OCI-LY1 (cell line): ENCODE measurements at regions not wholly inside any gene's neighbourhood (a gene's known extent, or its start where the extent isn't known, plus 50 kb on each side); places are given as distances from the start of the nearest gene placed in this dataset.

Source experiments
- H2AFZ ChIP-seq: fragments of 200-600 bp; sonication (generic), shearing (Covaris generic); 2 replicates; pipeline ENCODE4 v1.6.0; 2014; ENCODE audit warnings: antibody characterized with exemption, mild to moderate bottlenecking, low read length
- H3F3A ChIP-seq: fragments of 200-600 bp; sonication (generic), shearing (Covaris generic); 2 replicates; pipeline ENCODE4 v1.6.0; 2014; ENCODE audit warnings: mild to moderate bottlenecking, antibody characterized with exemption, low read length, moderate library complexity; ENCODE audit not compliant: insufficient read depth
- H3K27ac ChIP-seq: fragments of 200-600 bp; sonication (generic); 2 replicates; pipeline ENCODE4 v1.5.1; 2014; ENCODE audit warnings: low read length, mixed run types, mild to moderate bottlenecking, low read depth; ENCODE audit not compliant: poor library complexity, severe bottlenecking
- H3K27me3 ChIP-seq: fragments of 200-600 bp; sonication (generic); 2 replicates; pipeline ENCODE4 v1.6.0; 2014; ENCODE audit warnings: antibody characterized with exemption, mild to moderate bottlenecking, low read length, moderate library complexity; ENCODE audit not compliant: insufficient read depth
- H3K36me3 ChIP-seq: fragments of 200-600 bp; sonication (generic); 2 replicates; pipeline ENCODE4 v1.6.1; 2014; ENCODE audit warnings: mild to moderate bottlenecking, antibody characterized with exemption, low read length, moderate library complexity, mixed read lengths; ENCODE audit not compliant: insufficient read depth
- H3K4me1 ChIP-seq: fragments of 200-600 bp; sonication (generic); 2 replicates; pipeline ENCODE4 v1.5.1; 2014; ENCODE audit warnings: mild to moderate bottlenecking, low read length, moderate library complexity; ENCODE audit not compliant: insufficient read depth, severe bottlenecking
- H3K4me2 ChIP-seq: fragments of 200-600 bp; sonication (generic), shearing (Covaris generic); 2 replicates; pipeline ENCODE4 v1.6.1; 2014; ENCODE audit warnings: low read length
- H3K4me3 ChIP-seq: fragments of 200-600 bp; sonication (generic); 2 replicates; pipeline ENCODE4 v1.5.1; 2014; ENCODE audit warnings: low read length, low read depth, mild to moderate bottlenecking, mixed read lengths; ENCODE audit not compliant: poor library complexity, severe bottlenecking
- H3K79me2 ChIP-seq: fragments of 200-600 bp; shearing (Covaris generic); 2 replicates; pipeline ENCODE4 v1.6.1; 2016; ENCODE audit warnings: mixed run types, low read length, mixed read lengths; ENCODE audit not compliant: insufficient read depth
- H3K9ac ChIP-seq: fragments of 200-600 bp; sonication (generic), shearing (Covaris generic); 2 replicates; pipeline ENCODE4 v1.6.1; 2014; ENCODE audit warnings: mild to moderate bottlenecking, low read length, mixed read lengths
- H3K9me2 ChIP-seq: fragments of 200-600 bp; sonication (generic), shearing (Covaris generic); 2 replicates; pipeline ENCODE4 v1.6.1; 2014; ENCODE audit warnings: low read depth, mild to moderate bottlenecking, low read length, mixed read lengths
- H3K9me3 ChIP-seq: fragments of 200-600 bp; shearing (Covaris generic); 2 replicates; pipeline ENCODE4 v1.6.1; 2014; ENCODE audit warnings: low read length, mixed read lengths
- H4K20me1 ChIP-seq: fragments of 200-600 bp; sonication (generic), shearing (Covaris generic); 2 replicates; pipeline ENCODE4 v1.6.0; 2016; ENCODE audit warnings: mild to moderate bottlenecking, low read length; ENCODE audit not compliant: insufficient read depth
- EZH2 ChIP-seq: fragments of 200-600 bp; sonication (generic), shearing (Covaris generic); IDR thresholded peaks from 2 replicates; pipeline ENCODE4 v1.8.0; 2017; ENCODE audit warnings: borderline replicate concordance, mixed run types, mild to moderate bottlenecking, antibody characterized with exemption, low read length, moderate library complexity, mixed read lengths
- TF ChIP-seq, protein P1 (sequence below): fragments of 200-600 bp; sonication (generic), shearing (Covaris generic); IDR thresholded peaks from 2 replicates; pipeline ENCODE4 v1.5.1; 2017; ENCODE audit warnings: mild to moderate bottlenecking, antibody characterized with exemption, low read length, moderate library complexity, mixed read lengths

DNA sequence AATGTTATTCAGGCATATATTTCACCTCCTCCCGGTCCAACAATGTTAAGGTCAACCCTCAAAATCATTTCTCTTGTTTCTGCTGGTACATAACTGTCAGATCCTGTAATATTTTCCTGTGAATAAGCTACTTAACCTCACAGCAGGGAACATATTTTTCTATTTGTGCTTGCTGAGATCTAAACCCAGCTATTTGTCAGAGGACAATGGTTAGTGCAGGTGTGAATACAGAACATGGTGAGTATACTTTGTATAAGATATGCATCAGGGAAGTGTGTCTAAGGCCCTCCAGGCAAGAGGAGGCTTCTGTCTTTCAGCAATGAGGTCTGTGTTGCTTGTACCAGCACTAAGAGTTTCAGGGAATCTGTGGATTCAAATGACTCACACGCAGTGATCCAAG, 970.6 kb downstream of the NCAM2 start:
- H3K9me2 ChIP-seq = no peaks in the 10 kb centered on the region

DNA sequence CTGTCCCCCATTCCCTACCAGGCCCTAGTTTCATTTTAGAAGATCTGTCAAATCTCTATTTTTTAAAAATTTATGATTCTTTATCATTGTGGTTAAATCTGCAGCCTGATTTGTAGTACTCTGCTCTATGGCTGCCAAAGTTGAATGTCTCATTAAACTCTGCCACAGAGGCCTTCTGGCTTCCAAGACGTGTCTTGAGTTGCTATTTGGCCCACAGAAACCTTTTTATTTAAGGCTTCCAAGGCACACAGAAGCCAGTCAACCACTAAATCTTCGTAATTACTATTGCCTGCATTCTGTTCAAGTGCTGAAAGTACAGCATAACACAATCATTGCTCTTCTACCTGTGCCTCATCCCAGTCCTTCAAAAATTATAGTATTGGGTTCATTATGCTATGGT, 971.0 kb downstream of the NCAM2 start:
- Histone ChIP-seq H3F3A (no peaks in the 10 kb centered on the region), H3K79me2 (no peaks in the 10 kb centered on the region), H3K9me2 (no peaks in the 10 kb centered on the region), H3K4me1 (no peaks in the 10 kb centered on the region), H3K9ac (no peak overlapping the region), H4K20me1 (no peaks in the 10 kb centered on the region), H2AFZ (no peak overlapping the region), H3K4me3 (no peak overlapping the region), H3K27ac (no peak overlapping the region), H3K4me2 (no peak overlapping the region), H3K27me3 (no peaks in the 10 kb centered on the region), H3K9me3 (no peaks in the 10 kb centered on the region), H3K36me3 (no peaks in the 10 kb centered on the region)
- TF ChIP-seq, protein P1, sequence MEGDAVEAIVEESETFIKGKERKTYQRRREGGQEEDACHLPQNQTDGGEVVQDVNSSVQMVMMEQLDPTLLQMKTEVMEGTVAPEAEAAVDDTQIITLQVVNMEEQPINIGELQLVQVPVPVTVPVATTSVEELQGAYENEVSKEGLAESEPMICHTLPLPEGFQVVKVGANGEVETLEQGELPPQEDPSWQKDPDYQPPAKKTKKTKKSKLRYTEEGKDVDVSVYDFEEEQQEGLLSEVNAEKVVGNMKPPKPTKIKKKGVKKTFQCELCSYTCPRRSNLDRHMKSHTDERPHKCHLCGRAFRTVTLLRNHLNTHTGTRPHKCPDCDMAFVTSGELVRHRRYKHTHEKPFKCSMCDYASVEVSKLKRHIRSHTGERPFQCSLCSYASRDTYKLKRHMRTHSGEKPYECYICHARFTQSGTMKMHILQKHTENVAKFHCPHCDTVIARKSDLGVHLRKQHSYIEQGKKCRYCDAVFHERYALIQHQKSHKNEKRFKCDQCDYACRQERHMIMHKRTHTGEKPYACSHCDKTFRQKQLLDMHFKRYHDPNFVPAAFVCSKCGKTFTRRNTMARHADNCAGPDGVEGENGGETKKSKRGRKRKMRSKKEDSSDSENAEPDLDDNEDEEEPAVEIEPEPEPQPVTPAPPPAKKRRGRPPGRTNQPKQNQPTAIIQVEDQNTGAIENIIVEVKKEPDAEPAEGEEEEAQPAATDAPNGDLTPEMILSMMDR = no peak
- no peak for TF ChIP-seq EZH2

More for the DNA sequence above, 970.6 kb downstream of the NCAM2 start:
- Histone ChIP-seq H3K27me3 (no peaks in the 10 kb centered on the region), H2AFZ (no peak overlapping the region), H3K36me3 (no peaks in the 10 kb centered on the region), H3K4me1 (no peaks in the 10 kb centered on the region), H4K20me1 (no peaks in the 10 kb centered on the region), H3K9me3 (no peaks in the 10 kb centered on the region), H3F3A (no peaks in the 10 kb centered on the region), H3K4me3 (no peak overlapping the region), H3K9ac (no peak overlapping the region), H3K4me2 (no peak overlapping the region), H3K79me2 (no peaks in the 10 kb centered on the region), H3K27ac (no peak overlapping the region)
- TF ChIP-seq, protein P1 = no peak
- no peak for TF ChIP-seq EZH2

DNA sequence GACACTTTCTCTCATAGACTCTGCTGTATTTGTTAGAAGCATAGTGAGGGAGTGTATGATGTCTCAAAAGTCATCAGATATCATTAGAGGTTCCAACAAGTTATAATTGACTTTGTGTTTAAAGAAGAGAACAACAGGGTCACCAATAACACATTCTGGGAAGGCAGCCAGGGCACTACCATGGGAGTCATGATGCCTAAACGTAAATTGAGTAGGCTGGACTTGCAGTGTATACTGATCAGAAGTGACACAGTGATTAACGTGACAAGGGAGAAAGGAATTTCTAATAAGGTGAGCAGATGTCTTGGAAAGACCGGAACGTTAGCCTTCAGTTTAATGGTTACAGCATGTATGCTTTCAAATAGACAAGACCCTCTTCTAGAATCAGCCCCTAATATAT, 973.2 kb downstream of the NCAM2 start:
- Histone ChIP-seq H3K4me1 (no peaks in the 10 kb centered on the region), H3K79me2 (no peaks in the 10 kb centered on the region), H3K27ac (no peak overlapping the region), H3F3A (no peaks in the 10 kb centered on the region), H3K9me3 (no peaks in the 10 kb centered on the region), H2AFZ (0 out of 2 replicates have a peak overlapping the region, but pooled peaks have one; percentile 38), H3K27me3 (no peaks in the 10 kb centered on the region), H3K36me3 (no peaks in the 10 kb centered on the region), H4K20me1 (no peaks in the 10 kb centered on the region), H3K9ac (no peak overlapping the region), H3K4me3 (no peak overlapping the region), H3K4me2 (no peak overlapping the region), H3K9me2 (no peaks in the 10 kb centered on the region)
- no peak for TF ChIP-seq EZH2
- TF ChIP-seq, protein P1 = no peak
